C4-2B (cell line): ENCODE measurements at regions not wholly inside any gene's neighbourhood (a gene's known extent, or its start where the extent isn't known, plus 50 kb on each side); places are given as distances from the start of the nearest gene placed in this dataset.

Source experiments
- CTCF ChIP-seq: fragments of 450-650 bp; conservative IDR thresholded peaks from 2 replicates; pipeline ENCODE4 v1.5.1; 2017; ENCODE audit warnings: mild to moderate bottlenecking
- ZFX ChIP-seq: fragments of 450-650 bp; IDR thresholded peaks from 2 replicates; pipeline ENCODE4 v1.6.1; 2017

GRCh38 chr3:117195034-117195433, 485.5 kb downstream of the TUSC7 start:
- TF ChIP-seq CTCF (no peak), ZFX (no peak)
